ENCODE measurements at regions not wholly inside any gene's neighbourhood (a gene's known extent, or its start where the extent isn't known, plus 50 kb on each side); places are given as distances from the start of the nearest gene placed in this dataset.

GRCh38 chr5:38031304-38031703 is 191.5 kb upstream of the GDNF start:
- H3K9me2 ChIP-seq (ENCODE audit: insufficient read depth), result no peaks in the 10 kb centered on the region; the same call in 1 of the 2 replicates
- DNase-seq (ENCODE audit: low spot score) (no peak), ATAC-seq (no peak)
- TF ChIP-seq REST (IDR thresholded peaks at IDR 0.05; ENCODE audit: unreplicated experiment) (no peak), POLR2AphosphoS5 (IDR thresholded peaks at IDR 0.05; ENCODE audit: low read depth) (no peak), NANOG (IDR thresholded peaks at IDR 0.05; ENCODE audit: borderline replicate concordance) (no peak), CTCF (conservative IDR thresholded peaks at IDR 0.05; ENCODE audit: low read depth in 2 of 2) (no peak), CREB1 (CRISPR knock-in tag; IDR thresholded peaks at IDR 0.05; ENCODE audit: low read depth) (no peak), EZH2 (IDR thresholded peaks at IDR 0.05; ENCODE audit: low read depth, unreplicated experiment) (no peak), EZH2phosphoT487 (IDR thresholded peaks at IDR 0.05; ENCODE audit: unreplicated experiment) (no peak), ETS1 (IDR thresholded peaks at IDR 0.05) (no peak), ZNF114 (CRISPR knock-in tag; IDR thresholded peaks at IDR 0.05) (no peak), JUNB (IDR thresholded peaks at IDR 0.05; ENCODE audit: unreplicated experiment) (no peak), STAT1 (IDR thresholded peaks at IDR 0.05; ENCODE audit: unreplicated experiment) (no peak), ZNF331 (CRISPR knock-in tag; IDR thresholded peaks at IDR 0.05; ENCODE audit: low read depth) (no peak)
- TF ChIP-seq, protein P1, sequence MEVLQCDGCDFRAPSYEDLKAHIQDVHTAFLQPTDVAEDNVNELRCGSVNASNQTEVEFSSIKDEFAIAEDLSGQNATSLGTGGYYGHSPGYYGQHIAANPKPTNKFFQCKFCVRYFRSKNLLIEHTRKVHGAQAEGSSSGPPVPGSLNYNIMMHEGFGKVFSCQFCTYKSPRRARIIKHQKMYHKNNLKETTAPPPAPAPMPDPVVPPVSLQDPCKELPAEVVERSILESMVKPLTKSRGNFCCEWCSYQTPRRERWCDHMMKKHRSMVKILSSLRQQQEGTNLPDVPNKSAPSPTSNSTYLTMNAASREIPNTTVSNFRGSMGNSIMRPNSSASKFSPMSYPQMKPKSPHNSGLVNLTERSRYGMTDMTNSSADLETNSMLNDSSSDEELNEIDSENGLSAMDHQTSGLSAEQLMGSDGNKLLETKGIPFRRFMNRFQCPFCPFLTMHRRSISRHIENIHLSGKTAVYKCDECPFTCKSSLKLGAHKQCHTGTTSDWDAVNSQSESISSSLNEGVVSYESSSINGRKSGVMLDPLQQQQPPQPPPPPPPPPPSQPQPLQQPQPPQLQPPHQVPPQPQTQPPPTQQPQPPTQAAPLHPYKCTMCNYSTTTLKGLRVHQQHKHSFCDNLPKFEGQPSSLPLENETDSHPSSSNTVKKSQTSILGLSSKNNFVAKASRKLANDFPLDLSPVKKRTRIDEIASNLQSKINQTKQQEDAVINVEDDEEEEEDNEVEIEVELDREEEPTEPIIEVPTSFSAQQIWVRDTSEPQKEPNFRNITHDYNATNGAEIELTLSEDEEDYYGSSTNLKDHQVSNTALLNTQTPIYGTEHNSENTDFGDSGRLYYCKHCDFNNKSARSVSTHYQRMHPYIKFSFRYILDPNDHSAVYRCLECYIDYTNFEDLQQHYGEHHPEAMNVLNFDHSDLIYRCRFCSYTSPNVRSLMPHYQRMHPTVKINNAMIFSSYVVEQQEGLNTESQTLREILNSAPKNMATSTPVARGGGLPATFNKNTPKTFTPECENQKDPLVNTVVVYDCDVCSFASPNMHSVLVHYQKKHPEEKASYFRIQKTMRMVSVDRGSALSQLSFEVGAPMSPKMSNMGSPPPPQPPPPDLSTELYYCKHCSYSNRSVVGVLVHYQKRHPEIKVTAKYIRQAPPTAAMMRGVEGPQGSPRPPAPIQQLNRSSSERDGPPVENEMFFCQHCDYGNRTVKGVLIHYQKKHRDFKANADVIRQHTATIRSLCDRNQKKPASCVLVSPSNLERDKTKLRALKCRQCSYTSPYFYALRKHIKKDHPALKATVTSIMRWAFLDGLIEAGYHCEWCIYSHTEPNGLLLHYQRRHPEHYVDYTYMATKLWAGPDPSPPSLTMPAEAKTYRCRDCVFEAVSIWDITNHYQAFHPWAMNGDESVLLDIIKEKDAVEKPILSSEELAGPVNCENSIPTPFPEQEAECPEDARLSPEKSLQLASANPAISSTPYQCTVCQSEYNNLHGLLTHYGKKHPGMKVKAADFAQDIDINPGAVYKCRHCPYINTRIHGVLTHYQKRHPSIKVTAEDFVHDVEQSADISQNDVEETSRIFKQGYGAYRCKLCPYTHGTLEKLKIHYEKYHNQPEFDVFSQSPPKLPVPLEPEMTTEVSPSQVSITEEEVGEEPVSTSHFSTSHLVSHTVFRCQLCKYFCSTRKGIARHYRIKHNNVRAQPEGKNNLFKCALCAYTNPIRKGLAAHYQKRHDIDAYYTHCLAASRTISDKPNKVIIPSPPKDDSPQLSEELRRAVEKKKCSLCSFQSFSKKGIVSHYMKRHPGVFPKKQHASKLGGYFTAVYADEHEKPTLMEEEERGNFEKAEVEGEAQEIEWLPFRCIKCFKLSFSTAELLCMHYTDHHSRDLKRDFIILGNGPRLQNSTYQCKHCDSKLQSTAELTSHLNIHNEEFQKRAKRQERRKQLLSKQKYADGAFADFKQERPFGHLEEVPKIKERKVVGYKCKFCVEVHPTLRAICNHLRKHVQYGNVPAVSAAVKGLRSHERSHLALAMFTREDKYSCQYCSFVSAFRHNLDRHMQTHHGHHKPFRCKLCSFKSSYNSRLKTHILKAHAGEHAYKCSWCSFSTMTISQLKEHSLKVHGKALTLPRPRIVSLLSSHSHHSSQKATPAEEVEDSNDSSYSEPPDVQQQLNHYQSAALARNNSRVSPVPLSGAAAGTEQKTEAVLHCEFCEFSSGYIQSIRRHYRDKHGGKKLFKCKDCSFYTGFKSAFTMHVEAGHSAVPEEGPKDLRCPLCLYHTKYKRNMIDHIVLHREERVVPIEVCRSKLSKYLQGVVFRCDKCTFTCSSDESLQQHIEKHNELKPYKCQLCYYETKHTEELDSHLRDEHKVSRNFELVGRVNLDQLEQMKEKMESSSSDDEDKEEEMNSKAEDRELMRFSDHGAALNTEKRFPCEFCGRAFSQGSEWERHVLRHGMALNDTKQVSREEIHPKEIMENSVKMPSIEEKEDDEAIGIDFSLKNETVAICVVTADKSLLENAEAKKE (CRISPR knock-in tag; IDR thresholded peaks at IDR 0.05), result no peak
- H2AFZ ChIP-seq, result no peak overlapping the region
- peaks cover 8% of the 10 kb centered on the region; the same call in 2 of the 3 replicates for H3K4me1 Mint-ChIP-seq
- H3F3A ChIP-seq (replicated peaks; ENCODE audit: low read depth), result no peaks in the 10 kb centered on the region
- no peak overlapping the region for H3K4me3 Mint-ChIP-seq
- no peaks in the 10 kb centered on the region for H3K27me3 ChIP-seq (ENCODE audit: insufficient read depth)
- peaks cover 8% of the 10 kb centered on the region; the same call in 2 of the 3 replicates for H3K36me3 Mint-ChIP-seq (ENCODE audit: low read depth)
- H3K36me3 ChIP-seq (ENCODE audit: insufficient read depth), result no peaks in the 10 kb centered on the region
- no peak overlapping the region for H3K4me2 ChIP-seq
- H3K9me3 Mint-ChIP-seq, result peaks cover 9% of the 10 kb centered on the region
- H3K4me1 ChIP-seq (ENCODE audit: insufficient read depth), result 0 out of 2 replicates have a peak, but pooled peaks cover 7% of the 10 kb centered on the region
- H3K27ac ChIP-seq (ENCODE audit: low read depth), result no peak overlapping the region
- H3K79me2 ChIP-seq (replicated peaks; ENCODE audit: insufficient read depth), result no peaks in the 10 kb centered on the region
- H4K20me1 ChIP-seq (replicated peaks; ENCODE audit: insufficient read depth), result no peaks in the 10 kb centered on the region
- peaks cover 3% of the 10 kb centered on the region for H3K27me3 Mint-ChIP-seq (ENCODE audit: insufficient read depth, low read depth, poor library complexity)
- H3K4me3 ChIP-seq, result no peak overlapping the region
- H3K27ac Mint-ChIP-seq, result no peak overlapping the region
